H1 (cell line): ENCODE measurements at regions not wholly inside any gene's neighbourhood (a gene's known extent, or its start where the extent isn't known, plus 50 kb on each side); places are given as distances from the start of the nearest gene placed in this dataset.

Experiments used
- CTCF ChIA-PET: fragments of 300-600 bp; sonication (Branson Sonifier 250); formaldehyde crosslinking; loops from one replicate; lab custom pipeline; 2021; ENCODE audit not compliant: partially characterized antibody; lab: Charles Lee
- POLR2A ChIA-PET: fragments of 300-600 bp; sonication (Branson Sonifier 250); formaldehyde crosslinking; loops from one replicate; lab custom pipeline; 2021; ENCODE audit warnings: inconsistent platforms; ENCODE audit not compliant: partially characterized antibody; lab: Charles Lee
- DNase-seq, 2 experiments: peaks; one replicate each; pipeline versions ENCODE4 v3.0.0 to v3.0.0-alpha.2; 2010 to 2022; ENCODE audit warnings: low spot score in 2 of 2, low read depth in 1 of 2, mixed read lengths in 1 of 2
- FAIRE-seq: peaks from 2 replicates; lab custom pipeline; 2011; peaks lifted over from hg19 to GRCh38; lab: Jason Lieb, UNC
- H2AFZ ChIP-seq: 2 replicates; pipeline ENCODE4 v1.8.1; 2012; ENCODE audit warnings: low read length, inconsistent platforms
- H2AK5ac ChIP-seq: 2 replicates; pipeline ENCODE4 v1.6.1; 2013; ENCODE audit warnings: low read depth, low read length
- H2BK120ac ChIP-seq: replicated peaks from 2 replicates; pipeline ENCODE3; 2013; ENCODE audit warnings: low read depth, low read length, inconsistent platforms
- H2BK12ac ChIP-seq: 2 replicates; pipeline ENCODE4 v1.6.1; 2013; ENCODE audit warnings: low read depth, low read length
- H2BK15ac ChIP-seq: 2 replicates; pipeline ENCODE4 v1.6.1; 2013; ENCODE audit warnings: low read length
- H2BK20ac ChIP-seq: 2 replicates; pipeline ENCODE4 v1.6.1; 2013; ENCODE audit warnings: low read length
- H2BK5ac ChIP-seq: 2 replicates; pipeline ENCODE4 v1.6.1; 2013; ENCODE audit warnings: low read depth, low read length
- H3K14ac ChIP-seq: 2 replicates; pipeline ENCODE4 v1.6.1; 2013; ENCODE audit warnings: inconsistent platforms; ENCODE audit not compliant: insufficient read length
- H3K18ac ChIP-seq: 2 replicates; pipeline ENCODE4 v1.6.1; 2013; ENCODE audit warnings: low read length; ENCODE audit errors: extremely low read depth
- H3K23ac ChIP-seq: 2 replicates; pipeline ENCODE4 v1.6.1; 2013; ENCODE audit warnings: inconsistent platforms; ENCODE audit not compliant: insufficient read length
- H3K23me2 ChIP-seq: 2 replicates; pipeline ENCODE4 v1.6.1; 2013; ENCODE audit warnings: low read depth, low read length
- H3K27ac ChIP-seq: 2 replicates; pipeline ENCODE4 v1.6.1; 2011; ENCODE audit warnings: low read depth, low read length, inconsistent platforms
- H3K27me3 ChIP-seq, 4 experiments: replicated peaks in 1 of 4; 1 replicate in 1 of 4; 2 replicates in 3 of 4; pipeline versions ENCODE4 v1.6.1 to v1.8.1; 2011 to 2013; ENCODE audit warnings: low read length in 3 of 4, mild to moderate bottlenecking in 3 of 4, inconsistent platforms in 2 of 4, mixed read lengths in 2 of 4, moderate library complexity in 1 of 4; ENCODE audit not compliant: control insufficient read depth in 3 of 4, insufficient read depth in 3 of 4; ENCODE audit errors: extremely low read depth in 1 of 4
- H3K36me3 ChIP-seq, 4 experiments: 2 replicates each; pipeline versions ENCODE4 v1.6.1 to v1.8.1; 2011 to 2013; ENCODE audit warnings: mild to moderate bottlenecking in 4 of 4, low read length in 3 of 4, moderate library complexity in 2 of 4, control low read depth in 1 of 4, inconsistent platforms in 1 of 4; ENCODE audit not compliant: insufficient read depth in 4 of 4, control insufficient read depth in 2 of 4
- H3K4ac ChIP-seq: replicated peaks from 2 replicates; pipeline ENCODE3; 2013; ENCODE audit warnings: low read length, low read depth, mixed read lengths, inconsistent platforms; ENCODE audit not compliant: insufficient read length
- H3K4me1 ChIP-seq, 4 experiments: replicated peaks in 1 of 4; 1 replicate in 1 of 4; 2 replicates in 3 of 4; pipeline versions ENCODE4 v1.6.1 to v1.8.1; 2011 to 2013; ENCODE audit warnings: low read length in 3 of 4, inconsistent platforms in 2 of 4, mixed read lengths in 1 of 4; ENCODE audit not compliant: insufficient read depth in 4 of 4, control insufficient read depth in 3 of 4
- H3K4me2 ChIP-seq, 2 experiments: 2 replicates each; pipeline versions ENCODE4 v1.6.1 to v1.8.1; 2011 to 2013; ENCODE audit warnings: low read depth in 2 of 2, low read length in 2 of 2, control low read depth in 1 of 2, inconsistent platforms in 1 of 2, mild to moderate bottlenecking in 1 of 2; ENCODE audit not compliant: insufficient read depth in 1 of 2
- H3K4me3 ChIP-seq, 4 experiments: fragments of 200-600, 300-600 bp in 1 of 4; sonication (generic), shearing (Covaris generic), sonication (Bioruptor Twin) in 1 of 4; 2 replicates each; pipeline versions ENCODE4 v1.5.1 to v1.8.1; 2011 to 2016; ENCODE audit warnings: low read length in 4 of 4, low read depth in 3 of 4, control low read depth in 2 of 4, inconsistent platforms in 2 of 4, mild to moderate bottlenecking in 2 of 4, mixed read lengths in 1 of 4, moderate library complexity in 1 of 4; ENCODE audit not compliant: insufficient read depth in 2 of 4; ENCODE audit errors: extremely low read depth in 1 of 4
- H3K56ac ChIP-seq: replicated peaks from 2 replicates; pipeline ENCODE3; 2013; ENCODE audit warnings: low read depth, mild to moderate bottlenecking, mixed read lengths, low read length, inconsistent platforms; ENCODE audit not compliant: insufficient read length
- H3K79me1 ChIP-seq: 2 replicates; pipeline ENCODE4 v1.6.1; 2013; ENCODE audit warnings: low read depth, low read length, control low read depth
- H3K79me2 ChIP-seq, 2 experiments: 2 replicates each; pipeline versions ENCODE4 v1.6.1 to v1.8.1; 2012 to 2013; ENCODE audit warnings: low read length in 2 of 2, mild to moderate bottlenecking in 2 of 2, inconsistent platforms in 1 of 2; ENCODE audit not compliant: insufficient read depth in 2 of 2, control insufficient read depth in 1 of 2
- H3K9ac ChIP-seq, 4 experiments: replicated peaks in 1 of 4; 1 replicate in 1 of 4; 2 replicates in 3 of 4; pipeline versions ENCODE4 v1.6.1 to v1.8.1; 2011 to 2013; ENCODE audit warnings: low read depth in 3 of 4, low read length in 3 of 4, control low read depth in 2 of 4, mild to moderate bottlenecking in 2 of 4, moderate library complexity in 2 of 4, inconsistent platforms in 1 of 4; ENCODE audit errors: extremely low read depth in 1 of 4
- H3K9me3 ChIP-seq, 2 experiments: 2 replicates each; pipeline versions ENCODE4 v1.6.1 to v1.8.1; 2012 to 2013; ENCODE audit warnings: mild to moderate bottlenecking in 2 of 2, moderate library complexity in 2 of 2, control low read depth in 1 of 2, inconsistent platforms in 1 of 2, low read depth in 1 of 2, low read length in 1 of 2, mixed read lengths in 1 of 2; ENCODE audit not compliant: insufficient read depth in 2 of 2
- H4K20me1 ChIP-seq, 2 experiments: replicated peaks in 1 of 2; 2 replicates each; pipeline versions ENCODE3 to v1.8.1; 2011 to 2013; ENCODE audit warnings: inconsistent platforms in 2 of 2, low read length in 2 of 2, mild to moderate bottlenecking in 1 of 2; ENCODE audit not compliant: insufficient read depth in 2 of 2, control insufficient read depth in 1 of 2
- H4K5ac ChIP-seq: 2 replicates; pipeline ENCODE4 v1.6.1; 2013; ENCODE audit warnings: low read length, low read depth, mixed read lengths, inconsistent platforms; ENCODE audit not compliant: insufficient read length
- H4K8ac ChIP-seq: 2 replicates; pipeline ENCODE4 v1.8.0; 2013; ENCODE audit warnings: mild to moderate bottlenecking, moderate library complexity, low read length, inconsistent platforms; ENCODE audit not compliant: insufficient read depth; ENCODE audit errors: extremely low read depth
- H4K91ac ChIP-seq: replicated peaks from 2 replicates; pipeline ENCODE3; 2013; ENCODE audit warnings: low read length, mixed read lengths, inconsistent platforms; ENCODE audit not compliant: insufficient read length
- ASH2L ChIP-seq: fragments of 200-600, 300-600 bp; sonication (generic); IDR thresholded peaks from one replicate; pipeline ENCODE4 v1.7.1; 2017; ENCODE audit warnings: low read length
- GABPA ChIP-seq: IDR thresholded peaks from 2 replicates; pipeline ENCODE4 v1.6.1; 2011; ENCODE audit warnings: mild to moderate bottlenecking, low read length, moderate library complexity, borderline replicate concordance; ENCODE audit not compliant: insufficient read depth
- HDAC6 ChIP-seq: IDR thresholded peaks from one replicate; pipeline ENCODE4 v1.7.1; 2012; ENCODE audit warnings: low read depth, mild to moderate bottlenecking, inconsistent platforms, low read length, moderate library complexity
- JUND ChIP-seq: IDR thresholded peaks from 2 replicates; pipeline ENCODE4 v1.6.1; 2011; ENCODE audit warnings: mild to moderate bottlenecking, improper control_type of control experiment, low read length
- NRF1 ChIP-seq: IDR thresholded peaks from 2 replicates; pipeline ENCODE4 v1.6.1; 2011; ENCODE audit warnings: mild to moderate bottlenecking, low read depth, low read length, improper control_type of control experiment
- SIN3A ChIP-seq, 2 experiments: IDR thresholded peaks in 1 of 2; conservative IDR thresholded peaks in 1 of 2; 2 replicates each; pipeline ENCODE4 v1.6.1; 2011 to 2012; ENCODE audit warnings: low read length in 2 of 2, improper control_type of control experiment in 1 of 2, low read depth in 1 of 2, mild to moderate bottlenecking in 1 of 2
- SP4 ChIP-seq: IDR thresholded peaks from 2 replicates; pipeline ENCODE4 v1.6.1; 2012; ENCODE audit warnings: low read length, inconsistent platforms
- TAF1 ChIP-seq: IDR thresholded peaks from 2 replicates; pipeline ENCODE4 v1.6.1; 2011; ENCODE audit warnings: mild to moderate bottlenecking, low read depth, low read length
- TAF7 ChIP-seq: optimal IDR thresholded peaks from 2 replicates; pipeline ENCODE3; 2011; ENCODE audit warnings: low read depth, mild to moderate bottlenecking, inconsistent platforms, low read length, moderate library complexity, borderline replicate concordance
- TBP ChIP-seq: IDR thresholded peaks from 2 replicates; pipeline ENCODE4 v1.6.1; 2011; ENCODE audit warnings: low read depth, low read length, improper control_type of control experiment
- WGBS, 2 experiments: shearing (Covaris generic) in 1 of 2; methylation state at CpG; one replicate each; pipeline versions ENCODE4 v1.1.6 to v1.1.7; 2013 to 2015; ENCODE audit warnings: low lambda C conversion rate in 2 of 2, mixed read lengths in 2 of 2, inconsistent platforms in 1 of 2, low coverage in 1 of 2, missing lambda C conversion rate in 1 of 2; ENCODE audit not compliant: insufficient replicate concordance in 2 of 2, insufficient coverage in 1 of 2, insufficient read length in 1 of 2; ENCODE audit errors: extremely low coverage in 1 of 2, missing lambda C conversion rate in 1 of 2; 5-methylcytosine and 5-hydroxymethylcytosine counted together
- TF ChIP-seq, protein P1 (sequence below): IDR thresholded peaks from 2 replicates; pipeline ENCODE4 v1.6.1; 2012; ENCODE audit warnings: inconsistent platforms

GRCh38 chr9:82613498-82613897, 449.4 kb downstream of the RASEF start:
- H3K9ac ChIP-seq: no peak overlapping the region
- DNase-seq (no peak), FAIRE-seq (no peak)
- no peaks in the 10 kb centered on the region for H3K9me3 ChIP-seq
- no peaks in the 10 kb centered on the region for H3K79me2 ChIP-seq
- 92% methylated on average over 3 of the region's 3 CpGs; no CpG with 5 or more reads in 1 of the 2 experiments for WGBS, 2 experiments
- H3K4me1 ChIP-seq: no peaks in the 10 kb centered on the region
- no peak overlapping the region for H2AK5ac ChIP-seq
- H3K4me3 ChIP-seq: no peak overlapping the region
- no peak overlapping the region for H3K56ac ChIP-seq
- no peaks in the 10 kb centered on the region for H3K23me2 ChIP-seq
- no peak overlapping the region for H4K91ac ChIP-seq
- H3K27ac ChIP-seq: no peak overlapping the region
- ChIA-PET CTCF (interaction anchor here (0.6 to 1.3 kb wide), 5 partner anchors 8 to 1295 kb away, joined by 3 to 5 read pairs (median 4); no protein-coding TSS in a partner anchor), POLR2A (no interaction called here)
- no peak overlapping the region for H3K4ac ChIP-seq
- no peak overlapping the region for H3K23ac ChIP-seq
- H2BK15ac ChIP-seq: no peak overlapping the region
- H3K18ac ChIP-seq: no peak overlapping the region
- no peaks in the 10 kb centered on the region for H3K36me3 ChIP-seq
- no peak overlapping the region for H2BK12ac ChIP-seq
- no peak overlapping the region for H2BK5ac ChIP-seq
- TF ChIP-seq HDAC6 (no peak), TAF7 (no peak), SP4 (no peak), GABPA (no peak), SIN3A (conservative IDR thresholded peaks at IDR 0.05 in 1 of 2, IDR thresholded peaks at IDR 0.05 in 1 of 2; ENCODE audit: low read depth in 1 of 2, low read length in 2 of 2) (no peak), TAF1 (no peak), NRF1 (no peak), TBP (no peak), ASH2L (no peak), JUND (no peak)
- TF ChIP-seq, protein P1, sequence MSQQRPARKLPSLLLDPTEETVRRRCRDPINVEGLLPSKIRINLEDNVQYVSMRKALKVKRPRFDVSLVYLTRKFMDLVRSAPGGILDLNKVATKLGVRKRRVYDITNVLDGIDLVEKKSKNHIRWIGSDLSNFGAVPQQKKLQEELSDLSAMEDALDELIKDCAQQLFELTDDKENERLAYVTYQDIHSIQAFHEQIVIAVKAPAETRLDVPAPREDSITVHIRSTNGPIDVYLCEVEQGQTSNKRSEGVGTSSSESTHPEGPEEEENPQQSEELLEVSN: no peak
- no peak overlapping the region for H4K8ac ChIP-seq
- H2AFZ ChIP-seq: no peak overlapping the region
- no peaks in the 10 kb centered on the region for H3K27me3 ChIP-seq
- no peak overlapping the region for H2BK120ac ChIP-seq
- H3K79me1 ChIP-seq: no peaks in the 10 kb centered on the region
- no peak overlapping the region for H4K5ac ChIP-seq
- no peak overlapping the region for H3K14ac ChIP-seq
- no peak overlapping the region for H2BK20ac ChIP-seq
- H3K4me2 ChIP-seq: no peak overlapping the region
- H4K20me1 ChIP-seq: no peaks in the 10 kb centered on the region
